Prostate gland (tissue), 2 donors: ENCODE measurements at regions not wholly inside any gene's neighbourhood (a gene's known extent, or its start where the extent isn't known, plus 50 kb on each side); places are given as distances from the start of the nearest gene placed in this dataset.

Source experiments
- CTCF ChIP-seq, 4 experiments: fragments of 200-600 bp in 2 of 4; fragments of 450-650 bp in 2 of 4; sonication (generic) in 2 of 4; IDR thresholded peaks; 1 replicate in 3 of 4; 2 replicates in 1 of 4; pipeline ENCODE4 v1.5.1; 2016 to 2019; ENCODE audit warnings: antibody characterized with exemption in 4 of 4, mild to moderate bottlenecking in 2 of 4, moderate library complexity in 2 of 4
- POLR2A ChIP-seq: fragments of 450-650 bp; IDR thresholded peaks from one replicate; pipeline ENCODE4 v1.6.1; 2016; ENCODE audit warnings: antibody characterized with exemption, mild to moderate bottlenecking
- POLR2AphosphoS5 ChIP-seq: sonication (generic); formaldehyde crosslinking; IDR thresholded peaks from one replicate; pipeline ENCODE4 v1.6.1; 2017; ENCODE audit warnings: antibody characterized with exemption

- TF ChIP-seq POLR2AphosphoS5 (no peak), POLR2A (no peak), CTCF (IDR thresholded peaks at IDR 0.05) (no peak)
Measured at GRCh38 chr19:56951672-56952071, 111.1 kb upstream of the PEG3 start.
